ENCODE measurements at regions not wholly inside any gene's neighbourhood (a gene's known extent, or its start where the extent isn't known, plus 50 kb on each side); places are given as distances from the start of the nearest gene placed in this dataset.

- no peak for TF ChIP-seq CTCF (IDR thresholded peaks at IDR 0.05 in 2 of 3, conservative IDR thresholded peaks at IDR 0.05 in 1 of 3; ENCODE audit: control insufficient read depth in 2 of 3, extremely low read depth in 1 of 3, insufficient read depth in 1 of 3, low read depth in 3 of 3, low read length in 3 of 3)
- no peak for TF ChIP-seq MTA3 (IDR thresholded peaks at IDR 0.05; ENCODE audit: borderline replicate concordance, low read length)
- TF ChIP-seq CEBPB (IDR thresholded peaks at IDR 0.05; ENCODE audit: borderline replicate concordance in 1 of 2, low read depth in 2 of 2, low read length in 2 of 2), result no peak
- no peak for TF ChIP-seq RFX5 (IDR thresholded peaks at IDR 0.05; ENCODE audit: low read depth, low read length)
- no peak for TF ChIP-seq REST (IDR thresholded peaks at IDR 0.05; ENCODE audit: low read depth, low read length)
- TF ChIP-seq CBX5 (IDR thresholded peaks at IDR 0.05; ENCODE audit: low read depth), result no peak
- TF ChIP-seq POLR2A (IDR thresholded peaks at IDR 0.05; ENCODE audit: low read depth, low read length), result no peak
- TF ChIP-seq JUND (IDR thresholded peaks at IDR 0.05; ENCODE audit: low read depth, low read length), result no peak
- TF ChIP-seq HCFC1 (IDR thresholded peaks at IDR 0.05; ENCODE audit: low read length), result no peak
- no peak for TF ChIP-seq SUZ12 (IDR thresholded peaks at IDR 0.05; ENCODE audit: unreplicated experiment)
Measured at GRCh38 chr1:110285316-110285715, 53.9 kb upstream of the RBM15 start.

Data from GM12878 (cell line).